22Rv1 (cell line): ENCODE measurements at regions not wholly inside any gene's neighbourhood (a gene's known extent, or its start where the extent isn't known, plus 50 kb on each side); places are given as distances from the start of the nearest gene placed in this dataset.
"Not testable (repeated sequence)": the region's sequence is repeated elsewhere in the genome, so short reads cannot be mapped to it uniquely, and the experiment has no call there.

Experiments
- H3K27ac ChIP-seq: fragments of 450-650 bp; 2 replicates; pipeline ENCODE4 v1.5.1; 2017
- CTCF ChIP-seq: fragments of 450-650 bp; IDR thresholded peaks from 2 replicates; pipeline ENCODE4 v1.5.1; 2017; ENCODE audit warnings: mild to moderate bottlenecking
- ZFX ChIP-seq: fragments of 450-650 bp; IDR thresholded peaks from 2 replicates; pipeline ENCODE4 v1.6.1; 2017; ENCODE audit warnings: antibody characterized with exemption, borderline replicate concordance

DNA sequence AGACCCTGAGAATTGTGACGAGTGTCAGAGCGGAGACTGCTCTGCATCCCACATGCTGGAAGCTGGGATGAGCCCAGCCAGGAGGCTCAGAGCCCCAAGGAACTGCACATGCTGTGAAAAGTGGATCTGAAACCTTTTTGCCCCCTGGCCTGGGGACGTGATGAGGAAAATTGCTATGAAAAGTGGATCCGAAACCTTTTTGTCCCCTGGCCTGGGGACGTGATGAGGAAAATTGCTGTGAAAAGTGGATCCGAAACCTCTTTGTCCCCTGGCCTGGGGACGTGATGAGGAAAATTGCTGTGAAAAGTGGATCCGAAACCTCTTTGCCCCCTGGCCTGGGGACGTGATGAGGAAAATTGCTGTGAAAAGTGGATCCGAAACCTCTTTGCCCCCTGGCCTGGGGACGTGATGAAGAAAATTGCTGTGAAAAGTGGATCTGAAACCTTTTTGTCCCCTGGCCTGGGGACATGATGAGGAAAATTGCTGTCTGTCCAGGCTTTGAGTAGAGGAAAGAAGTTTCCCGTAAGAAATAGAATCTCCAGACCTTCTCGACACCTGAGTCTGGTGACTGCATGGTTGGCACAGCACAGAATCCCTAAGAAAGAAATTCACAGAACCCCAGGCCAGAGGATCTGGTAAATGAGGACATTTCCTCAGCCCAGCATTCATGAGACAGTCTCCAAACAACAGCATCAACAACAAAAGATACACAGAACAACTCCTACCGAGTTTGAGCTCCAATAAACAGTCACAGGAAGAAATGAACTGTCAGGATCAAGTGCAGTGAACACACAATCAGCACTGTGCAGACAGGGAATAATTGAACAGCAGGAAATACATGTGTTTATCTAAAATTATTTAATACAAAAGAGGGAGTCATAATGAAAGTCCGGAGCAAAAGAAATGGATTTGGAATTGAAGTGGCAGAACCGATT is 188.8 kb downstream of the LAT start:
- not testable (repeated sequence) for H3K27ac ChIP-seq

- H3K27ac ChIP-seq: not testable (repeated sequence)
Observed at GRCh38 chr16:29172098-29172724, 187.4 kb downstream of the LAT start.

- not testable (repeated sequence) for H3K27ac ChIP-seq
Observed at GRCh38 chr16:29171296-29171695, 186.4 kb downstream of the LAT start.

- not testable (repeated sequence) for H3K27ac ChIP-seq
Observed at GRCh38 chr16:29170393-29171119, 185.7 kb downstream of the LAT start.

DNA sequence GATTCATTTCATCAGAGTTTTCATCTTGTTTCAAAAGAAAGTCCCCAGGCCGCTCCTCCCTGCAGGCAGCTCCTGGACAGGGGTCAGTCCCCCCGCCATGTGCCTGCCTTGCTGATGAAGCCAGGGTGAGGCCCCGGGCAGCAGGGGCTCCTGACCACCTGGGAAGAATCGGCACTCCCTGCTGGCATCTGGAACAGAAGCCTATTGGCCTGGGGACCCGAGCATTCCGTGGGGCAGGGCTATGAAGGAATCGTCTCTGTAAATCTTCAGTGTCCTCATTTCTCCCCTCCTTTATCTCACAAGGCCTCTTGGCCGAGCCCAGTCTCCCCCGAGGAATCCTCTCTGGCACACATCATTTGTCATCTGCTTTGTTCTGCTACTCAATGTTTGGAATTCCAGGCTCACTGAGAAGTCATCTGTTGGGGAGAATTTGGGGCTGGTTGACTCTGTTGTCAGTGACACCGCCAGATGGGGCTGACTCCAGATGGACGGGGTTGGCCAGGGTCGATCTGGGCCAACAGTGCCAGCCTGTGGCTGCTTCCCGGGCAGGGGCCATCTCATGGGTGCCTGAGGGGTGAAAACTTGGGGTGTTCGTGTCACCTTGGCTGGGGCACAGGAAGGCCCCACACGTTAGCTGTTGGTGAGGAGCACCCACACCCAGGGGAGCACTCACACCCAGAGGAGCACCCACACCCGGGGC is 184.6 kb downstream of the LAT start:
- not testable (repeated sequence) for H3K27ac ChIP-seq

- not testable (repeated sequence) for H3K27ac ChIP-seq
Observed at GRCh38 chr16:29168515-29169259, 183.8 kb downstream of the LAT start.

- H3K27ac ChIP-seq: not testable (repeated sequence)
Observed at GRCh38 chr16:29164442-29165089, 179.7 kb downstream of the LAT start.

DNA sequence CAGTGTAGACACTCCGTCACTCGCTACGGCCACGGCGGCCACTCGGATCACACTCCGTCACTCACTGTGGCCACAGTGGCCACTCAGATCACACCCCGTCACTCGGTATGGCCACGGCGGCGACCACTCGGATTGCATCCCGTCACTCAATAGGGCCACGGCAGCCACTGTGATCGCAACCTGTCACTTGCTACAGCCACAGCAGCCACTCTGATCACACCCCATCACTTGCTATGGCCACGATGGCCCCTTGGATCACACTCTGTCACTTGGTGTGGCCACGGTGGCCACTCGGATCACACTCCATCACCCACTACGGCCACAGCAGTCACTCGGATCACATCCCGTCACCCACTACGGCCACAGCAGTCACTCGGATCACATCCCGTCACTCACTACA is 175.3 kb downstream of the LAT start:
- H3K27ac ChIP-seq: not testable (repeated sequence)

DNA sequence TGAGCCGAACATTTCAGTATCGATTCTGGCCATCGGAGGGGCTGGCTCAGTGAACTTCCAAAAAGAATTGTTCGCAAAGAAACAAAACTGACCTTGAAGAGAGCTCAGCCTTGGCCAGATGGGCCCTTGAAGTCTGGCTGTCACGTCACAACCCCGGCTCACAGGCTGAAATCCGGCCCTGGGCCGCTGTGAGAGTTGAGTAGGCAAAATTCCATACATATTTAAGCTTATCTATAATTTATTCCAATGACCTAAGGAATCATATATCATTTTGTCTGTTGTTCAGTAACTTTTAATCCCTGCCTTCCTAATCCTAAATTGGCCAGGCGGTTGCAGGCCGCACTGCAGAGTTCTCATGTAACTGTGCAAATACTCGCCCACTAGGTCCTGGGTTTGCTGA is 174.8 kb downstream of the LAT start:
- H3K27ac ChIP-seq: not testable (repeated sequence)

- H3K27ac ChIP-seq: no peak overlapping the region
- TF ChIP-seq CTCF (no peak), ZFX (no peak)
Observed at GRCh38 chr16:29158785-29159184, 173.9 kb downstream of the LAT start.

DNA sequence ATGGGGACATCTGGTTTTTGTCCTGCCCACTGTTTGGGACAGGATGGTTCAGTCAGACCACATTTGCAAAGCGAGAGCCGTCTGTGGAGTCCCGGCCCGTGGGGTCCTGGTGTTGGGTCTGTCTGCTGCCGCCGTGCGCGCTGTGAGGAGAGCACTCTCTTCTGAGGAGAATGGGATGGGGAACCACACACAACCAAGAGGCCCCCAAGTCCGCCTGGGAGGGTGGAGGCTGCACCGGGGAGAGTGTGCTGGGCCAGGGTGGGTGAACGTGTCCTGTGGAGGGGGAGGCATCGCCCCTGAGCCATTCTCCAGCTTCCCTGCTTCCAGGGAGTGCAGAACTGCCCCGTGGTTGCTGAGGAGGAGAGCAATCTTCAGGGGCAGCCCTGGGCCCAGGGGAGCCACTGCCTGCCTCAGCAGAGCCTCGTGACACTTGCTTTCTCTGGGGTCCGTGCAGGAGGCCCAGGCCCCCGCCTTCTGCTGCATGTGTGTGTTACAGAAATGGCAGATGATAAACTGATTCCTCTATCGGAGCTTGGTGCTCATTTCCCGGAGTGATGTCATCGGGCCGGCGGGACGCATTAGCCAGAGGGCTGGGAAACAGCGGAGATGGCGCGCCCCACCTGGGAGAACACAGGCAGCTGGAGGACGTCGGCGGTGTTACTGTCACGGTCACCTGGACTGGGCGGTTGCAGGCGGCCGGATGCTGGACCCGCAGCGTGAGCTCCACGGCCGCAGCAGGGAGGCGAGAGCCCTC is 173.4 kb downstream of the LAT start:
- not testable (repeated sequence) for H3K27ac ChIP-seq

- not testable (repeated sequence) for H3K27ac ChIP-seq
Observed at GRCh38 chr16:29157051-29157923, 172.4 kb downstream of the LAT start.
